MG63 (cell line): ENCODE measurements at regions not wholly inside any gene's neighbourhood (a gene's known extent, or its start where the extent isn't known, plus 50 kb on each side); places are given as distances from the start of the nearest gene placed in this dataset.

Experiments
- DNase-seq: peaks from one replicate; pipeline ENCODE4 v3.0.0-alpha.2; 2020
- H3K27me3 ChIP-seq: fragments of 250-450 bp; sonication (Bioruptor Pico); 2 replicates; pipeline ENCODE4 v1.5.1; 2020; ENCODE audit warnings: mild to moderate bottlenecking, moderate library complexity
- H3K36me3 ChIP-seq: fragments of 250-450 bp; sonication (Bioruptor Pico); 2 replicates; pipeline ENCODE4 v1.5.1; 2020; ENCODE audit warnings: mild to moderate bottlenecking, moderate library complexity
- H3K4me3 ChIP-seq: fragments of 250-450 bp; sonication (Bioruptor Pico); 2 replicates; pipeline ENCODE4 v1.5.1; 2020; ENCODE audit warnings: mild to moderate bottlenecking, moderate library complexity
- H3K9me3 ChIP-seq: fragments of 250-450 bp; sonication (Bioruptor Pico); 2 replicates; pipeline ENCODE4 v1.5.1; 2020; ENCODE audit warnings: mild to moderate bottlenecking, moderate library complexity

DNA sequence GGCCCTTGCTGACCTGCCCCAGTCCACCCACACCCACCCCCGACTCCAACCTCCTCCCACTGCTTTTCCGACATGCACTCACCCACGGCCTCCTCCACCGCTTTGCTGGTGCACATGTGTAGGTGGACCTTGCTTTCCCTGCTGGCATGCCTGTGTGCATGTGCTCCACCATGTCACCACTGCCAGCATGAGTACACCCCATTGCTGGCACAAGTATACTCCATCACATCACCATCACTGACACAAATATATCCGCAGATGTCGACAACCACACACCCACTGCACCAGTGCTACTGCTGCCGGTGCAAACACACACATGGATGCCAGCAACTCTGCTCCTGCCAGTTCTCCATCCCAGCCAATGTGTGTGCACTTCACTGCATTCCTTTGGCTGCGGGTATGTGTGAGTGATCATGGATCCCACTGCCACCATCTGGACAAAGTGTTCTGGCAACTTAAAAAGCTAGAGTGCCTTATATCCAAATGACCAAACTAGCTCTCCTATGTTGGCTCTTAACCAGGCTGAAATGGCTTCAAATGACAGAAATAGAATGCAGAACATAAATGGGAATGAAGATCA lies 1072.3 kb downstream of the RAPGEF2 start:
- no peak overlapping the region for H3K4me3 ChIP-seq
- 0 out of 2 replicates have a peak, but pooled peaks cover 2% of the 10 kb centered on the region for H3K9me3 ChIP-seq
- no peaks in the 10 kb centered on the region for H3K36me3 ChIP-seq
- no peaks in the 10 kb centered on the region for H3K27me3 ChIP-seq
- peak; percentile 73 for DNase-seq

- peak; percentile 51 for DNase-seq
- no peak overlapping the region for H3K4me3 ChIP-seq
Observed at GRCh38 chr4:160180211-160180610, 1077.3 kb downstream of the RAPGEF2 start.

GRCh38 chr4:160182727-160183126 lies 1079.8 kb downstream of the RAPGEF2 start:
- DNase-seq: no peak
- no peaks in the 10 kb centered on the region for H3K9me3 ChIP-seq
- H3K36me3 ChIP-seq: no peaks in the 10 kb centered on the region
- no peak overlapping the region for H3K4me3 ChIP-seq
- H3K27me3 ChIP-seq: no peaks in the 10 kb centered on the region

More at GRCh38 chr4:160180211-160180610, 1077.3 kb downstream of the RAPGEF2 start:
- Histone ChIP-seq H3K9me3 (no peaks in the 10 kb centered on the region), H3K36me3 (no peaks in the 10 kb centered on the region), H3K27me3 (no peaks in the 10 kb centered on the region)

- no peak for DNase-seq
- Histone ChIP-seq H3K27me3 (no peaks in the 10 kb centered on the region), H3K36me3 (no peaks in the 10 kb centered on the region), H3K9me3 (no peaks in the 10 kb centered on the region), H3K4me3 (no peak overlapping the region)
Observed at GRCh38 chr4:160184884-160185283, 1082.0 kb downstream of the RAPGEF2 start.

DNA sequence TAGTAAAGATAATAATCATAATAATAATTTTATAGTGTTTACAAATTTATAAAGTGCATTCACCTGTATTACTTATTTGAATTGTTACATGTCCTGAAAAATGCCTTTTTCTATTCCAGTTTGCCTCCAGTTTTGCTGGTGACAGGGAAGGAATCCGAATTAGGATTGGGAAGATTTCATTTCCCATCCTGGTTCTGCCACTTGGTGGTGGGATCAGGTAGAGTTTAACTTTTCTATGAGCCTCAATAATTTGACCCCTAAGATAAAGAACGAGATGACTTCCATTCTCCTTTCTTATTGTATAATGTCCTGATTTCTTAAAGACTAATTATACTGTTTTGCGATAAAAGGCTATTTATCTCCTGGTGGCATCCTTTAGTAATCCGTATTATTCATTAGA lies 1090.9 kb downstream of the RAPGEF2 start:
- H3K27me3 ChIP-seq: no peaks in the 10 kb centered on the region; the same call in 1 of the 2 replicates
- no peaks in the 10 kb centered on the region for H3K9me3 ChIP-seq

DNA sequence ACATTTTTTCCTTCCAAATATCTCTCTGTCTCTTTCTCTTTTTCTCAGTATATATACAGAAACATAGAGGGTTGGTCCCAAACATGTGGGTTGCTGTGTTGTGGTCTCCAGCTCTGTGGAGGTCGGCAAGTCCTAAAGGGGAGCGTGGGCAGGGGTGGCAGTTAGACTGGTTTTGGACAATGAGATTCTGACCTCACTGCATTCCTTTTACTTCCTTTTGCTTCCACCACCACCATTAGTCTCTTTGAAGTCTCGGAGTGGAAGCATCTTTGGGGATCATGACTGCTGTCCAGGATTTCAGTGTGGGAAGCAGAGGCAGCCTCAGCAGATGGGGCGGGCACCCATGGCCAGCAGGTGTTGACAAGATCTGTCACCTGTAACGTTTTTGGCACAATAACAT lies 1091.8 kb downstream of the RAPGEF2 start:
- Histone ChIP-seq H3K36me3 (no peaks in the 10 kb centered on the region), H3K27me3 (no peaks in the 10 kb centered on the region; the same call in 1 of the 2 replicates), H3K4me3 (no peak overlapping the region), H3K9me3 (peaks cover 2% of the 10 kb centered on the region)
- no peak for DNase-seq

More for the DNA sequence above, 1090.9 kb downstream of the RAPGEF2 start:
- DNase-seq: no peak
- H3K36me3 ChIP-seq: no peaks in the 10 kb centered on the region
- H3K4me3 ChIP-seq: no peak overlapping the region

DNA sequence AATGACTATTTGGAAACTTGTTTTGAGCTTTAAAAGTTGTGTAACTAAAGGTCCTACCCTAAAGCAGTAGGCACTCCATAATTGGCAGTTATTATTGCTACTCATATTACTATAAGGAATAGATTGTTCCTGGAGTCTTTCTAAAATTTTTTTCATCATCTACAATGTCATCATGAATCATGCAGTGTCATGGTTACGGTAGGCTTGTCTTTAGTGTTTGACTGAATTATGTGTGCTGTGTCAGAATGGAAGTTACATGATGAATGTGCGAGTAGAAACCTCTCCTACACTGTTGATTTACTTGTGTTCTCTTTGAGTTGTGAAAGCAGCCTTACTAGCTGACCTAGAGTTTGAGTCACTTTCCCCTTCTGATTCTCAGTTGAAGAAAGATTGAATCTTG lies 1099.9 kb downstream of the RAPGEF2 start:
- peaks cover 13% of the 10 kb centered on the region for H3K9me3 ChIP-seq
- no peak overlapping the region for H3K4me3 ChIP-seq
- DNase-seq: no peak
- H3K27me3 ChIP-seq: no peaks in the 10 kb centered on the region
- no peaks in the 10 kb centered on the region for H3K36me3 ChIP-seq

DNA sequence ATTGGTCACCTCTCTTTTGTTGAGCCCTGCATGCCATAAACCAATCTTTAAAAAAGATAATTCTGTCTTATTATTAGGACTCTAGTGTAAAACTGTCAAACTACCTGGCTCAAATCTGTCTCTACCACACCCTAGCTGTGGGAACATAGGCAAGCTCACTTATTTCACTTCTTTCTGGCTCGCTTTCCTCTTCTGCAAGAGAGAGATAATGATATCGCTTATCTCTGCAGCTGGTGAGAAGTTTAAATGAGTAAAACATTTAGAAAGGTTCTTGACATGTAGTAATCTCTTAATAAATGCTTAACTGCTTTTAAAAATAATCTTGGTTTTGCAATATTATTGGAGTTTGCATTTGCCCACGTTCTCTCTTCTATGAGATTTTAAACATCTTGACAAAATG lies 1109.2 kb downstream of the RAPGEF2 start:
- Histone ChIP-seq H3K27me3 (peaks cover 3% of the 10 kb centered on the region; the same call in 1 of the 2 replicates), H3K36me3 (no peaks in the 10 kb centered on the region), H3K9me3 (no peaks in the 10 kb centered on the region), H3K4me3 (no peak overlapping the region)
- no peak for DNase-seq

DNA sequence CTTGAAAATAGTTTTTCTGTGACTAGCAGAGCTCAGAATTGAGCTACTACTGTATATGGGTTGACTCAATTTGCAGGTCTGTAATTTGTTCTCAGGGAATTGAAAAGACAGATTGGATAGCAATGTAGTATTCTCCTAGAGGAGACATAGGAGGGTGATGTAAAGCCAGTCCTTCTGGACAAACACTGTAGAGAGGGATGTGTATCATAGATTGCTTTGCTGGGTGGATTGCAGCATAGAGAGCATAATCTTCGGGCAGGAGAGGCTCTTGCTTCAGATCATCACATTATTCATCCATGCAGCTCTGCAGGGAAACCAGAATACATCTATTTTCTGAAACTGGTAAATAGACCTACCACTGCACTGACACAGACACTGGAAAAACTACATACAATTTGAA lies 1110.5 kb downstream of the RAPGEF2 start:
- no peak for DNase-seq

DNA sequence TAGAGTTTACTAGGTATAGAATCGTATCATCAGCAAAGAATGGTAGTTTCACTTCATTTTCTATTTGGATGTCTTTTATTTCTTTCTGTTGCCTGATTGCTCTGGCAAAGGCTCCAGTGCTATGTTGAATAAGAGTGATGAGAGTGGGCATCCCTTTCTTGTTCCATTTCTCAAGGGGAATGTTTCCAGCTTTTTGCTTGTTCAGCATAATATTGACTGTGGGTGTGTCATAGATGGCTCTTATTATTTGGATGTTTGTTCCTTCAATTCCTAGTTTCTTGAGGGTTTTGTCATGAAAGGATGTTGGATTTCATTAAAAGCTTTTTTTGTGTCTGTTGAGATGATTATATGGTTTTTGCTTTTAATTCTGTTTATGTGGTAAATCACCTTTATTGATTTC lies 1114.5 kb downstream of the RAPGEF2 start:
- no peak for DNase-seq
- H3K9me3 ChIP-seq: peaks cover 5% of the 10 kb centered on the region
- H3K4me3 ChIP-seq: no peak overlapping the region
- H3K36me3 ChIP-seq: no peaks in the 10 kb centered on the region
- peaks cover 3% of the 10 kb centered on the region; the same call in 1 of the 2 replicates for H3K27me3 ChIP-seq

More for the DNA sequence above, 1110.5 kb downstream of the RAPGEF2 start:
- no peaks in the 10 kb centered on the region for H3K36me3 ChIP-seq
- peaks cover 5% of the 10 kb centered on the region for H3K9me3 ChIP-seq
- peaks cover 3% of the 10 kb centered on the region; the same call in 1 of the 2 replicates for H3K27me3 ChIP-seq
- H3K4me3 ChIP-seq: no peak overlapping the region

DNA sequence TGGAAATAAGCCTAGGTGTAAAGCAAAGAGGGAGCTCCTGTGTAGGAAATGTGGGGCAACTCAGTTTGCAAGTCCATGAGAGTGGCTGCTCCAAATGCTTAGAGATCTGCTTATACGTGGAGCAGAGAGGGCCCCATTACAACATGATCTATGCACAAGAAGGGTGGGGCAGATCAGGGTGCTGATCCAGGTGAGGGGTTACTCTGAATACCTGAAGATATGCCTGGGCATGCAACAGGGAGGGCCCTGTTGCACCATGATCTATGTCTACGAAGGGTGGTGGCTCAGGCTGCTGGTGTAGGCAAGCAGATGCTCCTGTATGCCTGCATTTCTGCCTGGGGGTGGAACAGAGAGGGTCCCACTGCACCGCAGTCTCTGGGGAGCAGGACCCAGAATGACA lies 1121.2 kb downstream of the RAPGEF2 start:
- no peak for DNase-seq
- H3K36me3 ChIP-seq: no peaks in the 10 kb centered on the region
- no peaks in the 10 kb centered on the region for H3K9me3 ChIP-seq
- no peaks in the 10 kb centered on the region for H3K27me3 ChIP-seq
- no peak overlapping the region for H3K4me3 ChIP-seq

- no peak for DNase-seq
- Histone ChIP-seq H3K4me3 (no peak overlapping the region), H3K27me3 (no peaks in the 10 kb centered on the region), H3K36me3 (no peaks in the 10 kb centered on the region), H3K9me3 (no peaks in the 10 kb centered on the region)
Observed at GRCh38 chr4:160233141-160233540, 1130.3 kb downstream of the RAPGEF2 start.

- DNase-seq: no peak
- Histone ChIP-seq H3K27me3 (no peaks in the 10 kb centered on the region), H3K9me3 (peaks cover under 1% of the 10 kb centered on the region; the same call in 1 of the 2 replicates), H3K36me3 (no peaks in the 10 kb centered on the region), H3K4me3 (no peak overlapping the region)
Observed at GRCh38 chr4:160235285-160235684, 1132.4 kb downstream of the RAPGEF2 start.

- no peak overlapping the region for H3K4me3 ChIP-seq
- H3K27me3 ChIP-seq: no peaks in the 10 kb centered on the region
- DNase-seq: no peak
- H3K9me3 ChIP-seq: peaks cover 5% of the 10 kb centered on the region
- H3K36me3 ChIP-seq: no peaks in the 10 kb centered on the region
Observed at GRCh38 chr4:160235771-160236170, 1132.9 kb downstream of the RAPGEF2 start.

GRCh38 chr4:160238790-160239189 lies 1135.9 kb downstream of the RAPGEF2 start:
- Histone ChIP-seq H3K27me3 (no peaks in the 10 kb centered on the region), H3K4me3 (no peak overlapping the region)
- no peak for DNase-seq

DNA sequence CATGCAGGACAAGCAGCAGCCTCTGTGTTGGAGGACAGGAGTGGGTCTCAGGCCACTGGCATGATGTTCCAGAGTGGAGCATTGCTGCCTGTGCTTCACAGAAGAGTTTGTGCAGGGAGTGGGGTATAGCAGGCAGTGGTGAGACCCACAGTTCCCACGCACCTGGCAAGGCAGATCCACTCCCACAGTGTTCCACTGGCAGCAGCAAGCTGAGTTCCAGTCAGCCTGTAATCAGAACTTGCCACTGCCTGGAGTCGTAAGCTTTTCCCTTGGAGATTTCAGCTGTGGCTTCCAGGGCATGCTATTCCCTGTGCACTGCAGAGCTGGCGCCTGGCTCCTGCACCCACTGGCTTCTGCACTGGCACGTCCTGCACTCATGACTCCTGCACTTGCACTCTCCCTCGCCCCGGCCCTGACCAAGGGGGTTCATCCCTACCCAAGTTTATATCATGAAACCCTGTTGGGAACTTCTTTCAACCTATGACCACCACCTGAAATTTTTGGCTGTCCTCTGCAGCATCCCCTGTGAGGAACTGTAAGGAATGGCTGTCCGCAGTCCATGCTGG lies 1144.3 kb downstream of the RAPGEF2 start:
- no peak for DNase-seq
- Histone ChIP-seq H3K36me3 (no peaks in the 10 kb centered on the region), H3K4me3 (no peak overlapping the region), H3K27me3 (no peaks in the 10 kb centered on the region), H3K9me3 (no peaks in the 10 kb centered on the region)

More at GRCh38 chr4:160238790-160239189, 1135.9 kb downstream of the RAPGEF2 start:
- peaks cover 7% of the 10 kb centered on the region for H3K9me3 ChIP-seq
- H3K36me3 ChIP-seq: no peaks in the 10 kb centered on the region

DNA sequence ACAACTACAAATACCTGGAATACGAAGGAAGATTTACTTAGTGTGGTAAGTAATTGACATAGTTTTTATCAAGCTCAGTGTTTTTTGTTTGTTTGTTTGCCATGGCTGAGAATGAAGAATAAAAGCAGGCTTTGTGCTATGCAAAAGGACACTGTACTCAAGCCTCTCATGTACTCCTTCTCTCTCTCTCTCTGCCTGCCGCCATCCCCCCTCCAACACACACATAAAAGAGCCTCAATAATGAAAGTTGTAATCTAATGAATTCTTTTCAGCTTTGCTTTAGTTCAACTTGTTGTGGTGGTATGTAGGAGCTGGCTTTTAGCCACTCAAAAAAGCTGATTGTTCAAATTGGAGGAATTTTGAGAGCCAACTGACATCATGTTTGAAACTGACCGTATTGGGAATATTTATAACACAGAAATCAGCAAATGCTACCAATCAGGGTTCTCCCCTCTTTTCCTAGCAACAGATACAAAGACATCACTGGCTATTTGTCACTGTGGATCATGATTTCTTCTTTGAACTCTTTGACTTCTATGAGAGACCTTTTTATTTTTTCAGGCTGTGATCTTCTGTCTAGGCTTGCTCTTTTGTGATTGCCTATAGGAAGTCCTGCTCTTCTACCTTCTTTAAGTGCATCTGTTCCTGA lies 1148.8 kb downstream of the RAPGEF2 start:
- Histone ChIP-seq H3K27me3 (no peaks in the 10 kb centered on the region), H3K36me3 (no peaks in the 10 kb centered on the region), H3K4me3 (no peak overlapping the region), H3K9me3 (no peaks in the 10 kb centered on the region)
- DNase-seq: no peak

GRCh38 chr4:160257318-160257717 lies 1154.4 kb downstream of the RAPGEF2 start:
- no peaks in the 10 kb centered on the region for H3K36me3 ChIP-seq
- no peak overlapping the region for H3K4me3 ChIP-seq
- H3K27me3 ChIP-seq: no peaks in the 10 kb centered on the region
- H3K9me3 ChIP-seq: 0 out of 2 replicates have a peak, but pooled peaks cover 2% of the 10 kb centered on the region
- no peak for DNase-seq
